ENCODE measurements at regions not wholly inside any gene's neighbourhood (a gene's known extent, or its start where the extent isn't known, plus 50 kb on each side); places are given as distances from the start of the nearest gene placed in this dataset.

DNA sequence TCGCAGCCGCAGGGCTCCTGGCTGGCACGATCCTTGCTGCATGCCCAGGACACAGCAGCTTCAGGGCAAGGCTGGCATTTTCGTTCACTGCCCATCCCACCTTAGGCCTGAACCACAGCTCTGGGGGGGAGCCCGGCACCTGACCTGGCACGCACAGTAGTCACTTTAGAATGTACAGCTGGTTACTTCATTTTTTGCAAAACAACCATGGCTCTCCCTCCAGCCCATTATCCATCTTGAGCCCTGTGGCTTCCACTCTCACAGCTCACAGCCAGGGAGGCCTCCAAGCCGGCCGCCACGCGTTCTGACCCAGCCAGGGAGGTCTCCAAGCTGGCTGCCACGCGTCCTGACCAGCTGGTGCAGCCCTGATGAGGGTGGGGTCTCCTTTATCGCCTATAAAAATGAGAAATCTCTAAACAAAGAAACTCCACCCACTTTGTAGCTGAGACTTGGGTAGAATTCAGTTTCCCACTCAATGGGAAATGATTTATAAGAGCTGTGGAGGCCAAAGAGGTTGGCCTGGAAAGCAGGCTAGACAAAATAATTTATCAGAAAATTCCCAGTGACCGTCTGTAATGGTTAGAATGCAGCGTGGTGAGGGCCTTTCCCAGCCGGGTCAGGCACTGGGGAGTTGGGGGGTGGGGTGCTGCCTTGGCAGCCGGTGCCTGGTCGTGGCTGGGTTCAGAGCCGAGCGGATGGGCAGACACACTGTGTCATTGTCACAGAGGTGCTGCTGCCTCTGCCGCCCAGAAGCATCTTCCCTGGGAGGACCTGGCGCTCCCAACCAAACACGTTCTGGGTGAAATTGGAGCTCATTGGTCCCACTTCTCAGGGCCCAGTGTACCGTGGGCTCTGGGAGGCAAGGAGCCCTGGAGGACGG is 54.6 kb upstream of the ACTRT2 start:
- H3K36me3 ChIP-seq (ENCODE audit: control insufficient read depth in 2 of 4, insufficient read depth in 4 of 4, low read length in 3 of 4): no peaks in the 10 kb centered on the region
- no peak for FAIRE-seq
- no peak for DNase-seq (ENCODE audit: low read depth in 1 of 2, low spot score in 2 of 2)
- no peak overlapping the region for H4K91ac ChIP-seq (replicated peaks; ENCODE audit: insufficient read length, low read length)
- H3K4ac ChIP-seq (replicated peaks; ENCODE audit: insufficient read length, low read depth, low read length): no peak overlapping the region
- ChIA-PET CTCF (ENCODE audit: partially characterized antibody) (no interaction called here), POLR2A (ENCODE audit: partially characterized antibody) (no interaction called here)
- no peaks in the 10 kb centered on the region; a peak in 1 of 7 replicates for H3K4me1 ChIP-seq (replicated peaks in 1 of 4; ENCODE audit: control insufficient read depth in 3 of 4, insufficient read depth in 4 of 4, low read length in 3 of 4)
- H2BK20ac ChIP-seq (ENCODE audit: low read length): no peak overlapping the region
- H3K27ac ChIP-seq (ENCODE audit: low read depth, low read length): no peak overlapping the region
- no peak overlapping the region for H2AFZ ChIP-seq (ENCODE audit: low read length)
- WGBS, 2 experiments (ENCODE audit: extremely low coverage in 1 of 2, insufficient coverage in 1 of 2, insufficient read length in 1 of 2, insufficient replicate concordance in 2 of 2, low coverage in 1 of 2, low lambda C conversion rate in 2 of 2, missing lambda C conversion rate in 1 of 2): 80% methylated on average over 25 of the region's 25 CpGs; no CpG with 5 or more reads in 1 of the 2 experiments
- no peak overlapping the region for H3K18ac ChIP-seq (ENCODE audit: extremely low read depth, low read length)
- no peak overlapping the region for H2BK12ac ChIP-seq (ENCODE audit: low read depth, low read length)
- H3K14ac ChIP-seq (ENCODE audit: insufficient read length): no peak overlapping the region
- no peak overlapping the region for H3K4me3 ChIP-seq (ENCODE audit: extremely low read depth in 1 of 4, insufficient read depth in 2 of 4, low read depth in 3 of 4, low read length in 4 of 4)
- H2BK5ac ChIP-seq (ENCODE audit: low read depth, low read length): no peak overlapping the region
- peaks cover 93 to 99% of the 10 kb centered on the region in 2 experiments for H3K9me3 ChIP-seq (ENCODE audit: insufficient read depth in 2 of 2, low read depth in 1 of 2, low read length in 1 of 2)
- H2BK15ac ChIP-seq (ENCODE audit: low read length): no peak overlapping the region
- no peak overlapping the region for H4K8ac ChIP-seq (ENCODE audit: extremely low read depth, insufficient read depth, low read length)
- H3K56ac ChIP-seq (replicated peaks; ENCODE audit: insufficient read length, low read depth, low read length): no peak overlapping the region
- peaks cover 0 to 5% of the 10 kb centered on the region in 2 experiments for H4K20me1 ChIP-seq (replicated peaks in 1 of 2; ENCODE audit: control insufficient read depth in 1 of 2, insufficient read depth in 2 of 2, low read length in 2 of 2)
- no peak overlapping the region for H3K23ac ChIP-seq (ENCODE audit: insufficient read length)
- H3K79me2 ChIP-seq (ENCODE audit: control insufficient read depth in 1 of 2, insufficient read depth in 2 of 2, low read length in 2 of 2): no peaks in the 10 kb centered on the region
- H3K27me3 ChIP-seq (replicated peaks in 1 of 4; ENCODE audit: control insufficient read depth in 3 of 4, extremely low read depth in 1 of 4, insufficient read depth in 3 of 4, low read length in 3 of 4): no peaks in the 10 kb centered on the region
- no peak overlapping the region for H4K5ac ChIP-seq (ENCODE audit: insufficient read length, low read depth, low read length)
- no peak overlapping the region for H2BK120ac ChIP-seq (replicated peaks; ENCODE audit: low read depth, low read length)
- H3K9ac ChIP-seq (replicated peaks in 1 of 4; ENCODE audit: extremely low read depth in 1 of 4, low read depth in 3 of 4, low read length in 3 of 4): no peak overlapping the region
- H3K23me2 ChIP-seq (ENCODE audit: low read depth, low read length): peaks cover 12% of the 10 kb centered on the region; the same call in 1 of the 2 replicates
- no peak overlapping the region for H2AK5ac ChIP-seq (ENCODE audit: low read depth, low read length)
- H3K4me2 ChIP-seq (ENCODE audit: insufficient read depth in 1 of 2, low read depth in 2 of 2, low read length in 2 of 2): no peak overlapping the region
- H3K79me1 ChIP-seq (ENCODE audit: low read depth, low read length): no peaks in the 10 kb centered on the region
